Trophoblast cell (in vitro differentiated cells and primary cell): ENCODE measurements at regions not wholly inside any gene's neighbourhood (a gene's known extent, or its start where the extent isn't known, plus 50 kb on each side); places are given as distances from the start of the nearest gene placed in this dataset.

ENCODE experiments used
- DNase-seq, 2 donors: peaks; one replicate each; pipeline ENCODE4 v3.0.0-alpha.2; 2016
- H2AFZ ChIP-seq: 2 replicates; pipeline ENCODE4 v1.6.1; 2013; ENCODE audit warnings: low read length, moderate library complexity, mild to moderate bottlenecking; ENCODE audit not compliant: insufficient read depth, poor library complexity
- H2AK5ac ChIP-seq: 2 replicates; pipeline ENCODE4 v1.6.1; 2013; ENCODE audit warnings: mild to moderate bottlenecking, low read length
- H2BK120ac ChIP-seq: 2 replicates; pipeline ENCODE4 v1.6.1; 2013; ENCODE audit warnings: low read length, mild to moderate bottlenecking, moderate library complexity; ENCODE audit not compliant: insufficient read depth, poor library complexity
- H2BK12ac ChIP-seq: 2 replicates; pipeline ENCODE4 v1.6.1; 2013; ENCODE audit warnings: mild to moderate bottlenecking, low read length, moderate library complexity
- H2BK5ac ChIP-seq: 2 replicates; pipeline ENCODE4 v1.6.1; 2013; ENCODE audit warnings: low read length, low read depth, moderate library complexity, mild to moderate bottlenecking; ENCODE audit not compliant: poor library complexity
- H3K14ac ChIP-seq: 2 replicates; pipeline ENCODE4 v1.6.1; 2013; ENCODE audit warnings: mild to moderate bottlenecking, low read length
- H3K18ac ChIP-seq: 2 replicates; pipeline ENCODE4 v1.6.1; 2013; ENCODE audit warnings: mild to moderate bottlenecking, low read length
- H3K23ac ChIP-seq: 2 replicates; pipeline ENCODE4 v1.6.1; 2013; ENCODE audit warnings: low read length
- H3K27ac ChIP-seq: 2 replicates; pipeline ENCODE4 v1.5.1; 2013; ENCODE audit warnings: low read depth, mild to moderate bottlenecking, inconsistent platforms, low read length, moderate library complexity
- H3K27me3 ChIP-seq: 2 replicates; pipeline ENCODE4 v1.6.1; 2013; ENCODE audit warnings: inconsistent platforms, mild to moderate bottlenecking, low read length, moderate library complexity; ENCODE audit not compliant: insufficient read depth
- H3K36me3 ChIP-seq, 2 experiments: 1 replicate in 1 of 2; 2 replicates in 1 of 2; pipeline ENCODE4 v1.6.1; 2013; ENCODE audit warnings: low read length in 2 of 2, mild to moderate bottlenecking in 2 of 2, moderate library complexity in 1 of 2; ENCODE audit not compliant: insufficient read depth in 2 of 2, control insufficient read depth in 1 of 2
- H3K4ac ChIP-seq: 2 replicates; pipeline ENCODE4 v1.6.1; 2013; ENCODE audit warnings: low read depth, mild to moderate bottlenecking, low read length, moderate library complexity
- H3K4me1 ChIP-seq, 2 experiments: 1 replicate in 1 of 2; 2 replicates in 1 of 2; pipeline ENCODE4 v1.6.1; 2013; ENCODE audit warnings: low read length in 2 of 2, mild to moderate bottlenecking in 2 of 2, moderate library complexity in 1 of 2; ENCODE audit not compliant: insufficient read depth in 2 of 2, control insufficient read depth in 1 of 2
- H3K4me2 ChIP-seq: 2 replicates; pipeline ENCODE4 v1.6.1; 2013; ENCODE audit warnings: inconsistent platforms, mild to moderate bottlenecking, low read length, moderate library complexity
- H3K4me3 ChIP-seq: 2 replicates; pipeline ENCODE4 v1.5.1; 2013; ENCODE audit warnings: mild to moderate bottlenecking, low read depth, low read length, inconsistent platforms
- H3K79me1 ChIP-seq: one replicate; pipeline ENCODE4 v1.6.1; 2013; ENCODE audit warnings: low read length
- H3K79me2 ChIP-seq: 2 replicates; pipeline ENCODE4 v1.6.1; 2013; ENCODE audit warnings: low read length, mild to moderate bottlenecking; ENCODE audit not compliant: control insufficient read depth, insufficient read depth, poor library complexity
- H3K9ac ChIP-seq: 2 replicates; pipeline ENCODE4 v1.6.1; 2013; ENCODE audit warnings: mild to moderate bottlenecking, low read length
- H3K9me3 ChIP-seq: 2 replicates; pipeline ENCODE4 v1.6.1; 2013; ENCODE audit warnings: low read depth, mild to moderate bottlenecking, control low read depth, inconsistent platforms, low read length; ENCODE audit not compliant: insufficient read depth
- H4K12ac ChIP-seq: 2 replicates; pipeline ENCODE4 v1.6.1; 2013; ENCODE audit warnings: low read depth, mild to moderate bottlenecking, low read length, moderate library complexity
- H4K8ac ChIP-seq: 2 replicates; pipeline ENCODE4 v1.6.1; 2013; ENCODE audit warnings: low read depth, mild to moderate bottlenecking, low read length, moderate library complexity
- H4K91ac ChIP-seq: one replicate; pipeline ENCODE4 v1.6.1; 2013; ENCODE audit warnings: low read depth, mild to moderate bottlenecking, low read length, moderate library complexity
- WGBS: extraction: QIAGEN DNeasy Blood & Tissue Kit; methylation state at CpG from one replicate; pipeline ENCODE4 v1.1.7; 2013; ENCODE audit warnings: missing lambda C conversion rate; ENCODE audit not compliant: insufficient read length, insufficient coverage; ENCODE audit errors: extremely low coverage; 5-methylcytosine and 5-hydroxymethylcytosine counted together

GRCh38 chr5:7016999-7017747 is 303.9 kb downstream of the TENT4A start:
- Histone ChIP-seq H3K27ac (no peak overlapping the region), H3K14ac (no peak overlapping the region), H3K27me3 (no peaks in the 10 kb centered on the region), H3K18ac (no peak overlapping the region), H3K4ac (no peak overlapping the region), H3K79me1 (no peaks in the 10 kb centered on the region), H4K12ac (no peak overlapping the region), H3K4me2 (no peak overlapping the region), H2AFZ (no peak overlapping the region), H3K36me3 (peaks cover 0 to 1% of the 10 kb centered on the region in 2 experiments), H3K9me3 (peaks cover 12% of the 10 kb centered on the region), H2BK12ac (no peak overlapping the region), H2BK120ac (no peak overlapping the region), H3K79me2 (no peaks in the 10 kb centered on the region), H3K9ac (no peak overlapping the region), H2AK5ac (no peak overlapping the region), H4K8ac (no peak overlapping the region), H2BK5ac (no peak overlapping the region), H3K4me1 (no peaks in the 10 kb centered on the region), H4K91ac (no peak overlapping the region), H3K23ac (no peak overlapping the region), H3K4me3 (no peak overlapping the region)
- no peak for DNase-seq
- no CpG with 5 or more reads among the region's 10 CpGs for WGBS

- Histone ChIP-seq H3K36me3 (peaks cover 0 to 1% of the 10 kb centered on the region in 2 experiments), H3K4me3 (no peak overlapping the region), H3K23ac (no peak overlapping the region), H2AK5ac (no peak overlapping the region), H3K4me1 (no peaks in the 10 kb centered on the region), H4K91ac (no peak overlapping the region), H2BK120ac (no peak overlapping the region), H3K14ac (no peak overlapping the region), H4K8ac (no peak overlapping the region), H3K27me3 (no peaks in the 10 kb centered on the region), H3K27ac (no peak overlapping the region), H3K4ac (no peak overlapping the region), H2BK12ac (no peak overlapping the region), H3K79me1 (no peaks in the 10 kb centered on the region), H3K4me2 (no peak overlapping the region), H2AFZ (no peak overlapping the region), H4K12ac (no peak overlapping the region), H2BK5ac (no peak overlapping the region), H3K18ac (no peak overlapping the region), H3K9me3 (peaks cover 20% of the 10 kb centered on the region), H3K79me2 (no peaks in the 10 kb centered on the region), H3K9ac (no peak overlapping the region)
- no peak for DNase-seq
- no CpG with 5 or more reads among the region's 5 CpGs for WGBS
Observed at GRCh38 chr5:7018198-7018597, 305.0 kb downstream of the TENT4A start.

- Histone ChIP-seq H3K79me2 (no peaks in the 10 kb centered on the region), H4K12ac (no peak overlapping the region), H3K23ac (no peak overlapping the region), H4K8ac (no peak overlapping the region), H4K91ac (no peak overlapping the region), H3K4me3 (no peak overlapping the region), H3K9ac (no peak overlapping the region), H2BK12ac (no peak overlapping the region), H2BK120ac (no peak overlapping the region), H3K79me1 (no peaks in the 10 kb centered on the region), H3K9me3 (peaks cover 21% of the 10 kb centered on the region), H3K4me2 (no peak overlapping the region), H3K36me3 (peaks cover 0 to 1% of the 10 kb centered on the region in 2 experiments), H3K4ac (no peak overlapping the region), H2AFZ (no peak overlapping the region), H2BK5ac (no peak overlapping the region), H3K18ac (no peak overlapping the region), H3K27ac (no peak overlapping the region), H3K14ac (no peak overlapping the region), H3K4me1 (no peaks in the 10 kb centered on the region), H2AK5ac (no peak overlapping the region), H3K27me3 (no peaks in the 10 kb centered on the region)
- no peak for DNase-seq
Observed at GRCh38 chr5:7018601-7019000, 305.4 kb downstream of the TENT4A start.

- Histone ChIP-seq H3K4me3 (no peak overlapping the region), H3K27ac (no peak overlapping the region), H3K79me2 (no peaks in the 10 kb centered on the region)
Observed at GRCh38 chr5:7036192-7036835, 323.1 kb downstream of the TENT4A start.

More at GRCh38 chr5:7036192-7036835, 323.1 kb downstream of the TENT4A start:
- Histone ChIP-seq H3K4me2 (no peak overlapping the region), H3K9ac (no peak overlapping the region), H2AFZ (no peak overlapping the region), H3K36me3 (no peaks in the 10 kb centered on the region), H3K4ac (no peak overlapping the region), H2BK5ac (no peak overlapping the region), H3K18ac (no peak overlapping the region), H3K9me3 (no peaks in the 10 kb centered on the region), H3K79me1 (no peaks in the 10 kb centered on the region), H4K12ac (no peak overlapping the region), H2BK12ac (no peak overlapping the region), H3K23ac (no peak overlapping the region), H4K91ac (no peak overlapping the region), H3K27me3 (no peaks in the 10 kb centered on the region), H2BK120ac (no peak overlapping the region), H3K14ac (no peak overlapping the region), H2AK5ac (no peak overlapping the region), H3K4me1 (no peaks in the 10 kb centered on the region), H4K8ac (no peak overlapping the region)
- DNase-seq: no peak
- WGBS: no CpG with 5 or more reads among the region's 2 CpGs
